ENCODE measurements at regions not wholly inside any gene's neighbourhood (a gene's known extent, or its start where the extent isn't known, plus 50 kb on each side); places are given as distances from the start of the nearest gene placed in this dataset.

GRCh38 chr6:168890981-168891365, 362.7 kb downstream of the THBS2 start:
- Mint-ChIP-seq H3K36me3 (no peaks in the 10 kb centered on the region), H3K4me1 (ENCODE audit: unreplicated experiment) (peaks cover 8% of the 10 kb centered on the region), H3K4me3 (no peak overlapping the region), H3K9me3 (no peaks in the 10 kb centered on the region), H3K27me3 (peaks cover 8% of the 10 kb centered on the region), H3K27ac (no peak overlapping the region)
- no peak for TF ChIP-seq CTCF (conservative IDR thresholded peaks at IDR 0.05)
- DNase-seq (ENCODE audit: extremely low spot score, unreplicated experiment): no peak

GRCh38 chr6:168890306-168890980, 363.2 kb downstream of the THBS2 start:
- no peaks in the 10 kb centered on the region for H3K36me3 Mint-ChIP-seq
- peaks cover 8% of the 10 kb centered on the region for H3K27me3 Mint-ChIP-seq
- no peak overlapping the region for H3K27ac Mint-ChIP-seq
- peaks cover 5% of the 10 kb centered on the region for H3K4me1 Mint-ChIP-seq (ENCODE audit: unreplicated experiment)
- no peaks in the 10 kb centered on the region for H3K9me3 Mint-ChIP-seq
- no peak for TF ChIP-seq CTCF (conservative IDR thresholded peaks at IDR 0.05)
- no peak overlapping the region for H3K4me3 Mint-ChIP-seq
- DNase-seq (ENCODE audit: extremely low spot score, unreplicated experiment): no peak

GRCh38 chr6:168888786-168889345, 364.8 kb downstream of the THBS2 start:
- Mint-ChIP-seq H3K4me1 (ENCODE audit: unreplicated experiment) (peaks cover 4% of the 10 kb centered on the region), H3K36me3 (no peaks in the 10 kb centered on the region), H3K9me3 (no peaks in the 10 kb centered on the region), H3K27ac (no peak overlapping the region), H3K27me3 (peaks cover 12% of the 10 kb centered on the region), H3K4me3 (no peak overlapping the region)
- DNase-seq (ENCODE audit: extremely low spot score, unreplicated experiment): no peak
- no peak for TF ChIP-seq CTCF (conservative IDR thresholded peaks at IDR 0.05)

- no peak for TF ChIP-seq CTCF (conservative IDR thresholded peaks at IDR 0.05)
- no peaks in the 10 kb centered on the region for H3K9me3 Mint-ChIP-seq
- DNase-seq (ENCODE audit: extremely low spot score, unreplicated experiment): no peak
- H3K27me3 Mint-ChIP-seq: peaks cover 10% of the 10 kb centered on the region
- H3K4me1 Mint-ChIP-seq (ENCODE audit: unreplicated experiment): peaks cover 4% of the 10 kb centered on the region
- no peaks in the 10 kb centered on the region for H3K36me3 Mint-ChIP-seq
- no peak overlapping the region for H3K27ac Mint-ChIP-seq
- no peak overlapping the region for H3K4me3 Mint-ChIP-seq
Observed at GRCh38 chr6:168888102-168888501, 365.5 kb downstream of the THBS2 start.

GRCh38 chr6:168887621-168888020, 366.0 kb downstream of the THBS2 start:
- DNase-seq (ENCODE audit: extremely low spot score, unreplicated experiment): no peak
- peaks cover 14% of the 10 kb centered on the region for H3K27me3 Mint-ChIP-seq
- no peaks in the 10 kb centered on the region for H3K9me3 Mint-ChIP-seq
- peaks cover 4% of the 10 kb centered on the region for H3K4me1 Mint-ChIP-seq (ENCODE audit: unreplicated experiment)
- H3K4me3 Mint-ChIP-seq: no peak overlapping the region
- H3K27ac Mint-ChIP-seq: no peak overlapping the region
- no peaks in the 10 kb centered on the region for H3K36me3 Mint-ChIP-seq
- TF ChIP-seq CTCF (conservative IDR thresholded peaks at IDR 0.05): no peak

Data from type B pancreatic cell (in vitro differentiated cells).